ENCODE measurements at regions not wholly inside any gene's neighbourhood (a gene's known extent, or its start where the extent isn't known, plus 50 kb on each side); places are given as distances from the start of the nearest gene placed in this dataset.

DNA sequence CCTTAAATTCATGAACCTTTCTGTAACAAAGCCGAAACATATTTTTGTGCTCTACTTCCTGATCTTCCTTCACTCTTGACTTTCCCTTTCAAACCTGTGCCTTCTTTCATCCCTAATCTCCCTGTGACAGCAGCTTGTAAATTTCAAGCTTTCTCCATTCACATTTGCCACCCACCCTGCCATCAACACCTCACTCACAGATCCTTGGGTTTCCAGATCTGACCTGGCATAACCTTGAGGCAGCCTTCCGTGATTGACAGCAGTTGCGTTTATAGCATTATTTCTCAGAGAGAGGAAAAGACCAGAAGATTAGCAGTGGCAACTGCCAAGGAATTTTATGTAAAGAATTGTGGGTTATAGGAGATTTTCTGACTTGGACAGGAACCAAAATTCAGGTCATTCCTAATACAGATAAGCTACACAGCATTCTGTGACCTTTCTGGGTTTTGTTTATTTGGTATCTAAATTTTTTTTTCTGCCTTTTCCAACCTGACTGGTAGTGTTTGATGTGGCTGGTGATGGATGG, 260.0 kb downstream of the NR2F1-AS1 start:
- Histone ChIP-seq H3K4me2 (ENCODE audit: low read depth, low read length, poor library complexity, severe bottlenecking) (no peak overlapping the region), H2AFZ (ENCODE audit: low read length) (no peak overlapping the region), H3F3A (ENCODE audit: low read depth) (no peaks in the 10 kb centered on the region)

DNA sequence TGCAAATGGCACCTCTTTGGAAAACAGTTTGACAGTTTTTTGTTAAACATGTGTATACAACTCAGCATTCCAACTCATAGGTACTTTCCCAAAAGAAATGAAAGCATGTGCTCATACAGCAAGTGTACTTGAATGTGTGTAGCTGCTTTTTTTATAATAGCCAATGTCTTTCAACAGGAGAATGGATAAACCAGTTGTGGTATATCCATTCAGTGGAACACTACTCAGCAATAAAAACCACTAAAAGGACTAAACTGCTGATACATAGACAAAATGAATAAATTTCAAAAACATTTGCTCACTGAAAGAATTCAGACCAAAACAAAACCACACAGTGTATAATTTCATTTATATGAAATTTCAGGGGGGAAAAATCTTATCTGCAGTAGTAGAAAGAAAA, 267.3 kb downstream of the NR2F1-AS1 start:
- no peak overlapping the region for H2AFZ ChIP-seq (ENCODE audit: low read length)
- H3K27me3 ChIP-seq (ENCODE audit: insufficient read depth, low read length, poor library complexity, severe bottlenecking) = no peaks in the 10 kb centered on the region
- H3K4me1 ChIP-seq (ENCODE audit: insufficient read depth, low read length, poor library complexity, severe bottlenecking) = no peaks in the 10 kb centered on the region
- H3F3A ChIP-seq (ENCODE audit: low read depth) = no peaks in the 10 kb centered on the region
- no peaks in the 10 kb centered on the region for H3K9me2 ChIP-seq (replicated peaks; ENCODE audit: low read depth, low read length)
- H3K9me3 ChIP-seq (ENCODE audit: insufficient read depth, low read depth, low read length) = no peaks in the 10 kb centered on the region
- TF ChIP-seq CTCF (conservative IDR thresholded peaks at IDR 0.05; ENCODE audit: low read length) (no peak), EZH2phosphoT487 (IDR thresholded peaks at IDR 0.05; ENCODE audit: borderline replicate concordance) (no peak)
- H3K4me3 ChIP-seq (ENCODE audit: low read length, poor library complexity, severe bottlenecking) = no peak overlapping the region
- no peak overlapping the region for H3K4me2 ChIP-seq (ENCODE audit: low read depth, low read length, poor library complexity, severe bottlenecking)
- H3K36me3 ChIP-seq (ENCODE audit: insufficient read depth, low read length) = no peaks in the 10 kb centered on the region
- no peaks in the 10 kb centered on the region for H3K79me2 ChIP-seq (ENCODE audit: insufficient read depth, low read length)
- no peaks in the 10 kb centered on the region for H4K20me1 ChIP-seq (ENCODE audit: insufficient read depth, low read length, poor library complexity, severe bottlenecking)
- H3K9ac ChIP-seq (ENCODE audit: low read depth, low read length, poor library complexity, severe bottlenecking) = no peak overlapping the region

More for the DNA sequence above, 260.0 kb downstream of the NR2F1-AS1 start:
- no peaks in the 10 kb centered on the region for H3K27me3 ChIP-seq (ENCODE audit: insufficient read depth, low read length, poor library complexity, severe bottlenecking)
- no peaks in the 10 kb centered on the region for H3K9me3 ChIP-seq (ENCODE audit: insufficient read depth, low read depth, low read length)
- H3K79me2 ChIP-seq (ENCODE audit: insufficient read depth, low read length) = no peaks in the 10 kb centered on the region
- no peaks in the 10 kb centered on the region for H4K20me1 ChIP-seq (ENCODE audit: insufficient read depth, low read length, poor library complexity, severe bottlenecking)
- TF ChIP-seq EZH2phosphoT487 (IDR thresholded peaks at IDR 0.05; ENCODE audit: borderline replicate concordance) (no peak), CTCF (conservative IDR thresholded peaks at IDR 0.05; ENCODE audit: low read length) (no peak)
- no peak overlapping the region for H3K4me3 ChIP-seq (ENCODE audit: low read length, poor library complexity, severe bottlenecking)
- H3K9me2 ChIP-seq (replicated peaks; ENCODE audit: low read depth, low read length) = no peaks in the 10 kb centered on the region
- H3K4me1 ChIP-seq (ENCODE audit: insufficient read depth, low read length, poor library complexity, severe bottlenecking) = no peaks in the 10 kb centered on the region
- H3K36me3 ChIP-seq (ENCODE audit: insufficient read depth, low read length) = no peaks in the 10 kb centered on the region
- H3K9ac ChIP-seq (ENCODE audit: low read depth, low read length, poor library complexity, severe bottlenecking) = no peak overlapping the region

DNA sequence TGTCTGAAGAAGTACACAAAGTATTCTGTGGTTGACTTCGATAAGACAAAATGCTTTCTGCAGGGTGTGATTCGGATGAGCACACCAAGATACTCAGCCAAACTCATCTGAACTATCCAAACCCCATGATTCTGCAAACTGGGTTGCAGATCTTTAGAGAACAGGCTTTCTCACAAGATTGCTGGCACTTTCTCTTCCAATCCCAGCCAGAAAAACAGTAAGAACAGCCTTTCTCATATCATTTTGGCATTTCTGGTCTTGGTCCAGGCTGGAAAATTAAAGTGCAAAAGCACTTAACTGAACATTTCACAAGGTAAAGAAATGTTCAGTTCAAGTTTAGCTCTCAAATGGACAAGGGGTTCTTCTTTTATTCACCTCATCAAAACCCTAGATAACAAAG, 269.1 kb downstream of the NR2F1-AS1 start:
- Histone ChIP-seq H3K36me3 (ENCODE audit: insufficient read depth, low read length) (no peaks in the 10 kb centered on the region), H3K9me2 (replicated peaks; ENCODE audit: low read depth, low read length) (no peaks in the 10 kb centered on the region), H3K4me2 (ENCODE audit: low read depth, low read length, poor library complexity, severe bottlenecking) (no peak overlapping the region), H3K4me1 (ENCODE audit: insufficient read depth, low read length, poor library complexity, severe bottlenecking) (no peaks in the 10 kb centered on the region), H3K79me2 (ENCODE audit: insufficient read depth, low read length) (no peaks in the 10 kb centered on the region), H3K9ac (ENCODE audit: low read depth, low read length, poor library complexity, severe bottlenecking) (no peak overlapping the region), H3K4me3 (ENCODE audit: low read length, poor library complexity, severe bottlenecking) (no peak overlapping the region), H3F3A (ENCODE audit: low read depth) (no peaks in the 10 kb centered on the region), H3K27me3 (ENCODE audit: insufficient read depth, low read length, poor library complexity, severe bottlenecking) (no peaks in the 10 kb centered on the region), H4K20me1 (ENCODE audit: insufficient read depth, low read length, poor library complexity, severe bottlenecking) (no peaks in the 10 kb centered on the region), H2AFZ (ENCODE audit: low read length) (no peak overlapping the region), H3K9me3 (ENCODE audit: insufficient read depth, low read depth, low read length) (no peaks in the 10 kb centered on the region)
- TF ChIP-seq EZH2phosphoT487 (IDR thresholded peaks at IDR 0.05; ENCODE audit: borderline replicate concordance) = no peak
- TF ChIP-seq CTCF (conservative IDR thresholded peaks at IDR 0.05; ENCODE audit: low read length) = no peak

Measured in Loucy (cell line).